GM12878 (cell line): ENCODE measurements at regions not wholly inside any gene's neighbourhood (a gene's known extent, or its start where the extent isn't known, plus 50 kb on each side); places are given as distances from the start of the nearest gene placed in this dataset.
"Not testable (repeated sequence)": the region's sequence is repeated elsewhere in the genome, so short reads cannot be mapped to it uniquely, and the experiment has no call there.

Experiments
- BCL3 ChIP-seq: IDR thresholded peaks from 2 replicates; pipeline ENCODE4 v1.6.1; 2011; ENCODE audit warnings: borderline replicate concordance, low read depth, mild to moderate bottlenecking, moderate library complexity, low read length; ENCODE audit not compliant: insufficient read depth, poor library complexity, severe bottlenecking
- BHLHE40 ChIP-seq, 2 experiments: fragments of 450-650 bp in 1 of 2; IDR thresholded peaks; 2 replicates each; pipeline ENCODE4 v1.6.1; 2011 to 2017; ENCODE audit warnings: low read depth in 2 of 2, borderline replicate concordance in 1 of 2, improper control_type of control experiment in 1 of 2, low read length in 1 of 2, mild to moderate bottlenecking in 1 of 2
- CTCF ChIP-seq, 3 experiments: IDR thresholded peaks in 2 of 3; conservative IDR thresholded peaks in 1 of 3; 2 replicates each; pipeline ENCODE4 v1.5.1; 2011; ENCODE audit warnings: low read depth in 3 of 3, low read length in 3 of 3, mild to moderate bottlenecking in 3 of 3, control low read depth in 2 of 3, moderate library complexity in 2 of 3, inconsistent platforms in 1 of 3, mixed read lengths in 1 of 3; ENCODE audit not compliant: control insufficient read depth in 2 of 3, insufficient read depth in 1 of 3; ENCODE audit errors: extremely low read depth in 1 of 3
- PML ChIP-seq: IDR thresholded peaks from 2 replicates; pipeline ENCODE4 v1.6.1; 2012; ENCODE audit warnings: low read length, inconsistent platforms
- POLR2A ChIP-seq: IDR thresholded peaks from 2 replicates; pipeline ENCODE4 v1.6.1; 2011; ENCODE audit warnings: low read depth, mild to moderate bottlenecking, low read length
- TARDBP ChIP-seq: IDR thresholded peaks from 2 replicates; pipeline ENCODE4 v1.6.1; 2016; ENCODE audit warnings: borderline replicate concordance
- YY1 ChIP-seq: IDR thresholded peaks from 2 replicates; pipeline ENCODE4 v1.6.1; 2011; ENCODE audit warnings: low read depth, mild to moderate bottlenecking, low read length

- TF ChIP-seq YY1; BHLHE40 (IDR thresholded peaks at IDR 0.05; ENCODE audit: borderline replicate concordance in 1 of 2, low read depth in 2 of 2, low read length in 1 of 2); TARDBP; PML; CTCF (IDR thresholded peaks at IDR 0.05 in 2 of 3, conservative IDR thresholded peaks at IDR 0.05 in 1 of 3; ENCODE audit: control insufficient read depth in 2 of 3, extremely low read depth in 1 of 3, insufficient read depth in 1 of 3, low read depth in 3 of 3, low read length in 3 of 3); BCL3; POLR2A: not testable (repeated sequence)
Measured at GRCh38 chr11:100531290-100531689, 155.8 kb upstream of the ARHGAP42 start.
